K562 (cell line): ENCODE measurements at regions not wholly inside any gene's neighbourhood (a gene's known extent, or its start where the extent isn't known, plus 50 kb on each side); places are given as distances from the start of the nearest gene placed in this dataset.

ENCODE experiments used
- C11orf30 ChIP-seq: fragments of 450-650 bp; IDR thresholded peaks from 2 replicates; pipeline ENCODE4 v1.6.1; 2016; ENCODE audit warnings: low read depth, mild to moderate bottlenecking
- CTCF ChIP-seq, 3 experiments: IDR thresholded peaks in 2 of 3; conservative IDR thresholded peaks in 1 of 3; 2 replicates each; pipeline ENCODE4 v1.5.1; 2011 to 2012; ENCODE audit warnings: low read length in 3 of 3, mild to moderate bottlenecking in 3 of 3, control low read depth in 2 of 3, improper control_type of control experiment in 1 of 3, inconsistent platforms in 1 of 3, low read depth in 1 of 3, mixed read lengths in 1 of 3, moderate library complexity in 1 of 3; ENCODE audit not compliant: insufficient read depth in 2 of 3
- MAX ChIP-seq: sonication (generic); formaldehyde crosslinking; IDR thresholded peaks from 2 replicates; pipeline ENCODE4 v1.9.0; 2022; ENCODE audit warnings: mild to moderate bottlenecking, missing genetic modification reagents
- NR1H2 ChIP-seq: sonication (generic); formaldehyde crosslinking; IDR thresholded peaks from 2 replicates; pipeline ENCODE4 v1.4.0; 2020; ENCODE audit warnings: mild to moderate bottlenecking, missing genetic modification reagents
- POLR2AphosphoS5 ChIP-seq: IDR thresholded peaks from 2 replicates; pipeline ENCODE4 v1.6.1; 2011; ENCODE audit warnings: mild to moderate bottlenecking, low read depth, low read length, moderate library complexity; ENCODE audit not compliant: control insufficient read depth, insufficient read depth
- SMAD4 ChIP-seq: fragments of 250-450 bp; sonication (Bioruptor Pico); conservative IDR thresholded peaks from 2 replicates; pipeline ENCODE4 v1.8.0; 2021; ENCODE audit warnings: inconsistent platforms, mild to moderate bottlenecking, moderate library complexity
- TCF7L2 ChIP-seq: fragments of 150-350 bp; IDR thresholded peaks from 2 replicates; pipeline ENCODE4 v1.6.1; 2016; ENCODE audit warnings: low read depth, mild to moderate bottlenecking, low read length, moderate library complexity

GRCh38 chr10:57950442-57950974 lies 317.2 kb downstream of the IPMK start:
- TF ChIP-seq TCF7L2 (no peak), POLR2AphosphoS5 (no peak), CTCF (IDR thresholded peaks at IDR 0.05 in 2 of 3, conservative IDR thresholded peaks at IDR 0.05 in 1 of 3; ENCODE audit: insufficient read depth in 2 of 3, low read depth in 1 of 3, low read length in 3 of 3) (no peak), NR1H2 (no peak), SMAD4 (CRISPR knock-in tag) (no peak), MAX (CRISPR knock-in tag) (no peak), C11orf30 (no peak)
